Activated CD8-positive, alpha-beta T cell treated with anti-CD3 and anti-CD28 coated beads, Interleukin-2, amount 10 ng/mL, durations not matched to agents 7 days and 5 days (primary cell): ENCODE measurements at regions not wholly inside any gene's neighbourhood (a gene's known extent, or its start where the extent isn't known, plus 50 kb on each side); places are given as distances from the start of the nearest gene placed in this dataset.

ENCODE experiments used
- ATAC-seq: fragments of 150-1000 bp; cut with Tn5 transposase; one replicate; pipeline ENCODE4 v1.10.0; 2021; ENCODE audit warnings: moderate library complexity
- CTCF ChIA-PET: fragments of 350-600 bp; sonication (Branson Sonifier 250); formaldehyde crosslinking; loops from one replicate; lab custom pipeline; 2021; ENCODE audit warnings: antibody characterized with exemption; lab: Charles Lee
- POLR2A ChIA-PET: fragments of 350-600 bp; sonication (Branson Sonifier 250); formaldehyde crosslinking; loops from one replicate; lab custom pipeline; 2021; ENCODE audit warnings: antibody characterized with exemption; lab: Charles Lee
- DNase-seq: peaks from one replicate; pipeline ENCODE4 v3.0.0-alpha.2; 2020
- H3K27ac Mint-ChIP-seq: one replicate; pipeline ENCODE4 v1.8.0; 2021; ENCODE audit warnings: mild to moderate bottlenecking, mixed read lengths
- H3K27me3 Mint-ChIP-seq: one replicate; pipeline ENCODE4 v1.8.0; 2021; ENCODE audit warnings: low read depth, mixed read lengths
- H3K36me3 Mint-ChIP-seq: one replicate; pipeline ENCODE4 v1.8.0; 2021; ENCODE audit warnings: low read depth, mixed read lengths
- H3K4me1 Mint-ChIP-seq: one replicate; pipeline ENCODE4 v1.8.0; 2021; ENCODE audit warnings: low read depth, mixed read lengths
- H3K4me3 Mint-ChIP-seq: one replicate; pipeline ENCODE4 v1.8.0; 2021; ENCODE audit warnings: mild to moderate bottlenecking, mixed read lengths
- H3K9me3 Mint-ChIP-seq: one replicate; pipeline ENCODE4 v1.8.0; 2022; ENCODE audit warnings: mixed read lengths; ENCODE audit not compliant: insufficient read depth

DNA sequence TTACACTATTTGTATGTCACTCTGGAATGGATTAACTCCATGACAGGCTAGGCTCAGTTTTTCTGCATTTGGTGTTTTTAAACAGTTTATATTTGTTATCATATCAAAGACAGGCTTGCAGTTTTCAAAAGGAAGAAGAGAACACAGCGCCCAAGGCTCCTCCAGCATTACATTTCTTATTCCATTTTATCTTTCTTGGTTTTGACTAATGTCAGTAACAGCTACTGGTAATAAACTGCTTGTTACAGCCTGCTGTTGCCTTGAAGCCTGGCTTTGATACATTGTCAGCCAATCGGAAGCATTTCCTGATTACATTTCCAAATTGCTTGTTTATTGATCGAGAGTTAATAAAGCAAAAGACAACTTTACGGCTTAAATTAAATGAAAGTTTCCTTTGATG is 166.0 kb upstream of the MDFIC start:
- POLR2A ChIA-PET, result no interaction called here
- no peak overlapping the region for H3K27ac Mint-ChIP-seq
- H3K9me3 Mint-ChIP-seq, result no peaks in the 10 kb centered on the region
- CTCF ChIA-PET, result no interaction called here
- H3K36me3 Mint-ChIP-seq, result no peaks in the 10 kb centered on the region
- H3K27me3 Mint-ChIP-seq, result no peaks in the 10 kb centered on the region
- H3K4me3 Mint-ChIP-seq, result no peak overlapping the region
- DNase-seq (no peak), ATAC-seq (no peak)
- H3K4me1 Mint-ChIP-seq, result no peaks in the 10 kb centered on the region

DNA sequence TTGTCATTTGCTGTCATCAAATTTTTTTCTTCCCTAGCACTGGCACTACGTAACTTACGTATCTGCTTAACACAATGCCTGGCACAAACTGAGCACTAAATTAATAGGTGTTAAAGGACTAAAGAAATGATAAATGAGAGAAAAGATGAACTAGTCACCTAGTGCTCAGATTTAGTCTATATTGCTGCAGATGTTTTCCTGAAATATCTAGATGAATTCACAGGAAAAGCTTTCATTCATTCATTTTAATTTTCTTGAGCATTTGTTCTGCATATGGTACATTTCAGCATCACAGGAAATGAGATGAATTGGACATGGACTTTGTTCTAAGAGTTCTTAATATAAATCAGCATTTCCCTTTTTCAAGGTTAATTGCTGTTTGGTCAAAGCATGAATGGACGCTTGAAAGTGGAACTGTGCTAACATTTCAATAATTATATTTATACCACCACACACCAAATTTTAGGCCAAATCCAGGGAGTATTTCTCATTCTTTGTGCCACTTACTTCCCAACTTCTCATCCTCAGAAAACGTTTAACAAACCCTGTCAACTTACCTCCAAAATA is 163.2 kb upstream of the MDFIC start:
- ATAC-seq (no peak), DNase-seq (no peak)
- Mint-ChIP-seq H3K4me1 (no peaks in the 10 kb centered on the region), H3K27ac (no peak overlapping the region), H3K36me3 (no peaks in the 10 kb centered on the region), H3K4me3 (no peak overlapping the region), H3K27me3 (no peaks in the 10 kb centered on the region), H3K9me3 (no peaks in the 10 kb centered on the region)
- CTCF ChIA-PET, result no interaction called here
- POLR2A ChIA-PET, result no interaction called here

DNA sequence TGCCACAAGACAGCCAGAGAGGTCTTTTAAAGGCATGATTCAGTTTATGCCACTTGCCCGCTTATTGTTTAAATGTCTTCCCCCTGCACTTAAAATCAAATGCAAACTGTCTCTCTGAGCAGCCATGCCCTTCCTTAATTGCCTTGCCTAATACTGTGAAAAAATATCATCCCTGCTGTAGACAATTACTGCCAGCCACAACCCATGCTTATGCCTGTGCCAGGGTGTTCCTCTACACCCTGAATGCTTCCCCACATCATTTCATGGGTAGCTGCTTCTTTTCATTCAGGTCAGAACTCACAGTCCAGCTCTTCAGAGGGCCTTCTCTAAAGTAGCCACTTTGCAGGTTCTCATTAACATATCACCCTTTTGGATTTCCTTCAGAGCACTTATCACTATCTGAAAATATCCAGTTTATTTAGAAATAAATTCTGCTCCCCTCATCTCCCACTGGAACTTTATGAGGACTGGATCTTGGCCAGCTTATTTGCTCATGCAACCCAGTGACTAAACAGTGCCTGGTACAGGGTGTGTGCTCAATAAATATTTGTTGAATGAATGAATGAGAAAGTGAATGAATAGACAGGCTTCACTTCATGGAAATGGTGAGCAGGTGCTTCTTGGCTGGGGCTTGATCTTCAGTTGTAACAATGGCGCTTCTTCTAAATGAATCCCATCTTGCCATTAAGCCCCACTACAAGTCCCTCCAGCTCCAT is 162.4 kb upstream of the MDFIC start:
- no peaks in the 10 kb centered on the region for H3K27me3 Mint-ChIP-seq
- CTCF ChIA-PET, result no interaction called here
- H3K36me3 Mint-ChIP-seq, result no peaks in the 10 kb centered on the region
- H3K9me3 Mint-ChIP-seq, result no peaks in the 10 kb centered on the region
- POLR2A ChIA-PET, result no interaction called here
- ATAC-seq (no peak), DNase-seq (no peak)
- no peak overlapping the region for H3K27ac Mint-ChIP-seq
- H3K4me1 Mint-ChIP-seq, result no peaks in the 10 kb centered on the region
- H3K4me3 Mint-ChIP-seq, result no peak overlapping the region

DNA sequence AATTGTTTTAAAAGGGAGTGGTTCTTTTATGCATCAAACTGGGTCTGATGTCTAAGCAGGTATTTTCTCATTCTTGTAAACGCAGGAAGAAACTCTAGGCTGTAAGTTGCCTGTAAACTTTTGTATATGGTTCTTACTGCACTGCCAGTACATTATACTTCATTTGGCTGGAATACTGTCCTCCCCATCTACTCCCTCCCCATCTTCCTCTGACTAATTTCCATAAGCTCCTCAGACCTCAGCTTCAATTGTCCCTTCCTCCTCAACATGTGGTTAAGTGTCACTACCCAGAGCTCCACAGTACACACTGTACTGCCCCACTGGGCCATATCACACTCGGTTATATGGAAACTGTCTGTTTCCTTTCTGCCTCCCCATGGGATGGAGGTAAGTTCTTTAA is 161.4 kb upstream of the MDFIC start:
- ChIA-PET POLR2A (no interaction called here), CTCF (interaction anchor here (0.6 kb wide), 1 partner anchor 32 kb away, joined by 3 read pairs; no protein-coding TSS in a partner anchor)
- Mint-ChIP-seq H3K4me3 (no peak overlapping the region), H3K9me3 (no peaks in the 10 kb centered on the region), H3K27me3 (no peaks in the 10 kb centered on the region), H3K27ac (no peak overlapping the region), H3K4me1 (no peaks in the 10 kb centered on the region), H3K36me3 (no peaks in the 10 kb centered on the region)
- ATAC-seq (no peak), DNase-seq (no peak)

DNA sequence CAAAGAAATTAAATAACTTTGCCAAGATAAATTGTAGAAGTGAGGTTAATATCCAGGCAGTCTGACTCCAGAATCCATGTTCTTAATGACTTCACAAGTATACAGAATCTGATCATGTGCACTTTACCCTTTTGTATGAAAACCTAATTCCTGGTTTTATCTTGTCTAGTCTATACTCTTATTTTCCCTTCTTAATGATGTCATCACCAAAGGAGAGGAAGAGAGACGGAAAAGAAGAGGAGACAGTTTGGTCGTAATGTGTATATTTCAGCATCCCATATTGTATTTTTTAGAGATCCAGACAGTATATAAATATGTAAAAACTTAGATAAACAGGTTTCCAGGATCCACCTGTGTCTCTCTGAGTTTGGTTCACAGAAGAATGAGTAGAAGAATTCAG is 159.9 kb upstream of the MDFIC start:
- ChIA-PET CTCF (no interaction called here), POLR2A (no interaction called here)

DNA sequence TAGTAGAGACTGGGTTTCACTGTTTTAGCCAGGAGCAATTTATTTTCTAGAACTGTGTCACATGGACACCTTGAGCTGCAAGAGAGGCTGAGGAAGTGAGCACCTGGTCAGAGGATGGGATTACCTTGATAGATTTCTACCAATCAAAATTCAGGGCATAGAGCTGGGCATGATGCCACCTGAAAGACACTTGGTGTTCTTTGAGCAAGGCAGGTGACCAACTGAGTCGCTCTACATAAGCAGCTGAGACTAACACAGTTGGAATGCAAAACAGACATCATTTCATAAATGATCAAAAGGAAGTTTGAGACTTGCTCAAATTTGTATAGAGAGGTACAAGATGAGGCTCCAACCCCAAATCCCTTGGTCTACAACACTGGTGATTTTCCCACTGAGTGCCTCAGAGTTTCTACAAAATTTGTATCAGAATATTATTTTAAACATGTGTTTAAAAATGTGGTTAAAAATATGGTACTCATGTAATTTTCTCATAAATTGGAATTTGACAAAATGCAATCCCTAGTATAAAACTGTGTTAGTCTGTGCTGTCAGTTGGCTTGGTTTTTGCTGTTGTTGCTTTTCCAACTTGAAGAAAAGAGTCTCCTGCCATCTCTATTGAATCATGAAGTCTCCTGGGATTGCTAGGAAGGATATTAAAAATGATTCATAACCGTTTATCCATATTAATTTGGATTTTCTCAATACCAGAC is 156.4 kb upstream of the MDFIC start:
- ATAC-seq (no peak), DNase-seq (no peak)
- ChIA-PET CTCF (no interaction called here), POLR2A (no interaction called here)
- Mint-ChIP-seq H3K9me3 (no peaks in the 10 kb centered on the region), H3K27ac (no peak overlapping the region), H3K4me3 (no peak overlapping the region), H3K27me3 (no peaks in the 10 kb centered on the region), H3K4me1 (no peaks in the 10 kb centered on the region), H3K36me3 (no peaks in the 10 kb centered on the region)

More for the DNA sequence above, 159.9 kb upstream of the MDFIC start:
- no peak overlapping the region for H3K4me3 Mint-ChIP-seq
- H3K27me3 Mint-ChIP-seq, result no peaks in the 10 kb centered on the region
- ATAC-seq (no peak), DNase-seq (no peak)
- no peaks in the 10 kb centered on the region for H3K9me3 Mint-ChIP-seq
- H3K27ac Mint-ChIP-seq, result no peak overlapping the region
- H3K4me1 Mint-ChIP-seq, result no peaks in the 10 kb centered on the region
- no peaks in the 10 kb centered on the region for H3K36me3 Mint-ChIP-seq

DNA sequence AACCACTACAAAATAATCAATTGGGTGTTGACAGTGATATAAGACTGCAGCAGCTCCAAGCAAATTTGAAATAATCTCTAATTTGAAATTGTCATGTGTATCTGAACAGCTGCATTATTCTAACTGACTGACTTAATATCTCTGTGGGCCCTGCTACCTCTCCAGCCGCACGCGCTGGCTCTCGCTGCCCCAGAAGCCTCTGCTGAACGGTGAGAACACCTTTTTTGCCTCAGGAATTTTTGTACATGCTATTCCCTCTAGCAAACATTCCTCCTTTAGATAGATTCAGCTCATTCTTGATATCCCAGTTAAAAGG is 155.9 kb upstream of the MDFIC start:
- H3K27me3 Mint-ChIP-seq, result no peaks in the 10 kb centered on the region
- H3K36me3 Mint-ChIP-seq, result no peaks in the 10 kb centered on the region
- ATAC-seq (no peak), DNase-seq (no peak)
- H3K27ac Mint-ChIP-seq, result no peak overlapping the region
- CTCF ChIA-PET, result no interaction called here
- H3K9me3 Mint-ChIP-seq, result no peaks in the 10 kb centered on the region
- POLR2A ChIA-PET, result no interaction called here
- no peaks in the 10 kb centered on the region for H3K4me1 Mint-ChIP-seq
- H3K4me3 Mint-ChIP-seq, result no peak overlapping the region

DNA sequence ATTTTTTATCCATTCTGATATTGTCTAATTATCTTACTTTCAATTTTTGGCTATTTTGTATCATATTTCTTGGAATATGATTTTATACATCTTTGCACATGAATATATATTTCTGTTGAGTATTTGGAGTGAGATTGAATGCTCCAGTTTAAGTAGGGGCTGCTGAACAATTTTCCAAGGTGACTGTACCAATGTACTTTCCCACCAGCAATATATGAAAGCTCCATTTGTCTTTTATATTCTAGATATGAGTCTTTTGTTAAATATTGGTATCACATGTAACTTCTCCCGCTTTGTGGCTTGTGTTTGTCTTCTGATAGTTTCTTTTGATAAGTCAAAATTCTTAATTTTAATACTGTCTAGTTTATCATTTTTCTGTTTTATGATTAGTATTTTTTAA is 144.6 kb upstream of the MDFIC start:
- H3K4me1 Mint-ChIP-seq, result no peaks in the 10 kb centered on the region
- no peaks in the 10 kb centered on the region for H3K36me3 Mint-ChIP-seq
- H3K27ac Mint-ChIP-seq, result no peak overlapping the region
- ATAC-seq, result no peak
- CTCF ChIA-PET, result no interaction called here
- DNase-seq, result no peak
- no peaks in the 10 kb centered on the region for H3K9me3 Mint-ChIP-seq
- POLR2A ChIA-PET, result no interaction called here
- H3K27me3 Mint-ChIP-seq, result no peaks in the 10 kb centered on the region
- H3K4me3 Mint-ChIP-seq, result no peak overlapping the region

DNA sequence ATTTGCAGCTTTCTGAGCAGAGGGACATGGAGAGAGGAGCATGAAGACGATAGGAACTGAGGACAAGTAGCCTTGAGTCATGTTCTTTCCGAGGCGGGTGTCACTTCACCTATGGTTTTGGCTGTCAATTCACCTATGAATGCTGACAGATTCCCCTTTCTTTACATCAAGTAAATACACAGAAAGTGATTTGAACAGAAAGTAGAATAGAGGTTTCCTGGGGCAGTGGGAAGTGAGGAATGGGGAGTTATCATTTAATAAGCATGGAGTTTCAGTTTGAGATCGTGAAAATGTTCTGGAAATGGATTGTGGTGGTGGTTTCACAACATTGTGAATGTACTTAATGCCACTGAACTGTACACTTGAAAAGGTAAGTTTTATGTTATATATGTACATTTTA is 138.4 kb upstream of the MDFIC start:
- ATAC-seq, result no peak
- no peak overlapping the region for H3K4me3 Mint-ChIP-seq
- H3K9me3 Mint-ChIP-seq, result no peaks in the 10 kb centered on the region
- no peak for DNase-seq
- no peak overlapping the region for H3K27ac Mint-ChIP-seq
- CTCF ChIA-PET, result no interaction called here
- POLR2A ChIA-PET, result no interaction called here
- no peaks in the 10 kb centered on the region for H3K27me3 Mint-ChIP-seq
- H3K36me3 Mint-ChIP-seq, result no peaks in the 10 kb centered on the region
- H3K4me1 Mint-ChIP-seq, result no peaks in the 10 kb centered on the region

DNA sequence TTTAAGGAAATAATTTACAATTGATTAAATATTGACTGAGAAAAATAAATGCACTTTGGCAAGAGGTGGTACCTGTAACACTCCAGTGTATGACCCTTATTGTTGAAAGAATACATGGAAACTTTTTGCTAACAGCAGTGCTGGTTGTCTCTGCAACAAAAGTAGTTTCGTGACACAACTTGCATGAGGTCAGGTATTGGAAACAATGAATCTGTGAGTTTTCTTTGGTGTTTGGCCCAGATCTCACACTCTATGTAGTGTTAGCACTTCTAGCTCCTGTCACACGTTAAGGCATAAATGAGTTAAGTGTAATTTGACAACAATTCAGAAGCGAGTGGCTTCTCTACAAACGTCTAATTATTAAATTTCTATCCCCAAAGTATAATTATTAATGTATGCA is 137.7 kb upstream of the MDFIC start:
- ChIA-PET POLR2A (no interaction called here), CTCF (no interaction called here)
- no peaks in the 10 kb centered on the region for H3K9me3 Mint-ChIP-seq
- H3K27ac Mint-ChIP-seq, result no peak overlapping the region
- H3K4me1 Mint-ChIP-seq, result no peaks in the 10 kb centered on the region
- no peak overlapping the region for H3K4me3 Mint-ChIP-seq
- DNase-seq (no peak), ATAC-seq (no peak)
- H3K27me3 Mint-ChIP-seq, result no peaks in the 10 kb centered on the region
- no peaks in the 10 kb centered on the region for H3K36me3 Mint-ChIP-seq

DNA sequence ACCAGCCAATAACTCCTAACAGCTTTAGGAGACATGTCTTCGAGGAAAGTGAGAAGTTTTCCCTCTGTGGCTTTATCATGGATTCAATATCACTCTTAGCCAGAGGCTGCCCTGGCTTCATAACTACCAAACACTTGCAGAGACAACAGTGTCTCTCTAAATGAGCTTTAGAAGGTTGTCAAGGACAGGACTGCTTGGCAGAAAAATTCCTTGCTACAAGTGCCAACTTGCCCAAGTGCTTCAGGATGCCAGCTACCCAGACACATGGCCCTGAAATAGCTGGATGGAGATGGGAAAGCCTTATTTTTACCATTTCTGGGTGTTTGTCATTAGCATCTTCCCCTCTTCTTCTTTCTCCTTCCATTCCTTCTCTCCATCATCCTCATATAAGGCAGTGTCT is 137.1 kb upstream of the MDFIC start:
- no peak overlapping the region for H3K4me3 Mint-ChIP-seq
- DNase-seq (no peak), ATAC-seq (no peak)
- ChIA-PET CTCF (no interaction called here), POLR2A (interaction anchor here (1.0 kb wide), 1 partner anchor 12 kb away, joined by 3 read pairs; no protein-coding TSS in a partner anchor)
- H3K9me3 Mint-ChIP-seq, result no peaks in the 10 kb centered on the region
- H3K4me1 Mint-ChIP-seq, result no peaks in the 10 kb centered on the region
- H3K36me3 Mint-ChIP-seq, result no peaks in the 10 kb centered on the region
- no peaks in the 10 kb centered on the region for H3K27me3 Mint-ChIP-seq
- H3K27ac Mint-ChIP-seq, result no peak overlapping the region

DNA sequence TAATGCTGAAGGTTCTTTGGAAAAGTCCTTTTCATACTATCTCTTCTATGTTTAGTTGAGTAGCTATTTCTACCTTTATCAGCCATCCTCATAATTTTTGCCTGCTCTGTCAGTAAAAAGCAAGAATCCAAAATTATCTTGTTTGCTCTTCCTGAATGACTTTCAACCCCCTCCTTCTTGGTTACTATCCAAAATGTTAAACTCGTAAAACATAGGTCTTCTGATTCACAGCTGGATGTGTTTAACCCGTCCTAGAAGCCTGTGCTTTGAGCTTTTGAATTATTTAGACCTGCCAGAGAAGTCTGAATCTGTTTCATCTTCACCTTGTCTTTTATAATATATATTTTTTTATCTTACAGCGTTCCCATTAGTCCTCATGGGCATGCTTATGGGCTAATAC is 136.4 kb upstream of the MDFIC start:
- no peak for DNase-seq
- Mint-ChIP-seq H3K4me1 (no peaks in the 10 kb centered on the region), H3K27ac (no peak overlapping the region), H3K9me3 (no peaks in the 10 kb centered on the region), H3K27me3 (no peaks in the 10 kb centered on the region), H3K36me3 (no peaks in the 10 kb centered on the region), H3K4me3 (no peak overlapping the region)
- POLR2A ChIA-PET, result interaction anchor here (1.0 kb wide), 1 partner anchor 11 kb away, joined by 3 read pairs; no protein-coding TSS in a partner anchor
- ATAC-seq, result no peak
- CTCF ChIA-PET, result no interaction called here
